ENCODE measurements at regions not wholly inside any gene's neighbourhood (a gene's known extent, or its start where the extent isn't known, plus 50 kb on each side); places are given as distances from the start of the nearest gene placed in this dataset.

DNA sequence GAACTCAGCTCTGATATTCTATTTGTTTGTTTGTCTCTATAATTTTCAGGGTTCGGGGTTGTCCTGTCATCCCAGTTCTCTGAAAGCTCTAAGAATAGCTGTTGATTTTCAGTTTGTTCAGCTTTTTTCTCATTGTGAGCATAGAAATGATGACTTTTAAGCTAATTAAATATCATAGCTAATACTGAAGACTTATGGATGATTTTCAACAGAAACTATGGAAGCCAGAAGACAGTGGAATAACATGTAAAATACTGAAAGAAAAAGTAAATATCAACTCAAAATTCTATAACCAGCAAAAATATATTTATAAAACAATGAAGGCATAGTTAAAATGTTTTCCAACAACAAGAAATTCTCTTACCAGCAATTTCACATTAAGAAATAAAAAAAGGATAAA lies 96.4 kb upstream of the ETV1 start:
- TF ChIP-seq EZH2phosphoT487 (IDR thresholded peaks at IDR 0.05) (no peak), CTCF (IDR thresholded peaks at IDR 0.05) (no peak)
